Adrenal gland (tissue), 9 donors: ENCODE measurements at regions not wholly inside any gene's neighbourhood (a gene's known extent, or its start where the extent isn't known, plus 50 kb on each side); places are given as distances from the start of the nearest gene placed in this dataset.

Experiments used
- DNase-seq, 7 donors: peaks; one replicate each; pipeline ENCODE4 v3.0.0-alpha.2; 2019 to 2020
- H3K27ac ChIP-seq, 5 donors: fragments of 200-600 bp; sonication (generic) in 4 of 5; 1 replicate in 3 of 5; 2 replicates in 2 of 5; pipeline versions ENCODE4 v1.5.1 to v1.8.0; 2016 to 2020; ENCODE audit warnings: mild to moderate bottlenecking in 1 of 5
- H3K27me3 ChIP-seq: fragments of 200-600 bp; 2 replicates; pipeline ENCODE4 v1.8.0; 2021
- H3K36me3 ChIP-seq, 2 donors: fragments of 200-600 bp; replicated peaks in 1 of 2; 1 replicate in 1 of 2; 2 replicates in 1 of 2; pipeline versions ENCODE4 v1.5.1 to v1.8.0; 2018 to 2022
- H3K4me1 ChIP-seq, 2 donors: fragments of 200-600 bp; replicated peaks in 1 of 2; 1 replicate in 1 of 2; 2 replicates in 1 of 2; pipeline versions ENCODE4 v1.5.1 to v1.8.0; 2018 to 2021
- H3K4me3 ChIP-seq, 4 donors: fragments of 200-600 bp; sonication (generic) in 3 of 4; one replicate each; pipeline ENCODE4 v1.5.1; 2016 to 2018
- H3K9me3 ChIP-seq, 3 donors: fragments of 200-600 bp; sonication (generic) in 1 of 3; replicated peaks in 1 of 3; 1 replicate in 2 of 3; 2 replicates in 1 of 3; pipeline versions ENCODE4 v1.5.1 to v1.8.0; 2016 to 2021
- CTCF ChIP-seq, 6 experiments: fragments of 450-650 bp in 4 of 6; fragments of 200-600 bp in 2 of 6; sonication (generic) in 1 of 6; IDR thresholded peaks; 1 replicate in 5 of 6; 2 replicates in 1 of 6; pipeline versions ENCODE4 v1.5.1 to v1.8.0; 2016 to 2021; ENCODE audit warnings: antibody characterized with exemption in 6 of 6, mild to moderate bottlenecking in 2 of 6, moderate library complexity in 1 of 6
- POLR2A ChIP-seq, 2 donors: fragments of 450-650 bp; IDR thresholded peaks; one replicate each; pipeline ENCODE4 v1.6.1; 2017; ENCODE audit warnings: antibody characterized with exemption in 2 of 2, mild to moderate bottlenecking in 2 of 2, moderate library complexity in 1 of 2
- WGBS, 4 donors: extraction: QIAGEN DNeasy Blood & Tissue Kit in 2 of 4; methylation state at CpG; one replicate each; pipeline versions ENCODE4 v1.1.5 to v1.1.7; 2013 to 2017; 5-methylcytosine and 5-hydroxymethylcytosine counted together
- intact Hi-C, 2 donors: fragments of 100-400 bp; cut with DNase I; formaldehyde crosslinking; loops; one replicate each; pipeline versions ENCODE4 v1.14.1 to v1.15.0; 2022 to 2023
- donor health status: healthy with polysubstance abuse.
- donor health status: Bipolar disorder and iron deficiency.
- donor health status: DM: yes; HTN: yes; CAD: no.
- donor health status: DM: no; HTN: no; CAD: no.
- donor health status: DM: no; HTN: no; CAD: no.

- no peak for DNase-seq
- H3K9me3 ChIP-seq: no peaks in the 10 kb centered on the region
- 31 to 40% (median 39%) methylated on average over 2 of the region's 2 CpGs for WGBS, 4 donors
- no peaks in the 10 kb centered on the region for H3K4me1 ChIP-seq
- no peaks in the 10 kb centered on the region for H3K36me3 ChIP-seq
- H3K27me3 ChIP-seq: no peaks in the 10 kb centered on the region
- TF ChIP-seq CTCF (IDR thresholded peaks at IDR 0.05) (no peak), POLR2A (IDR thresholded peaks at IDR 0.05) (no peak)
- H3K4me3 ChIP-seq: no peak overlapping the region
- intact Hi-C loops: no loop called here
- no peak overlapping the region for H3K27ac ChIP-seq
Measured at GRCh38 chr5:52448111-52448510, 339.6 kb upstream of the ITGA1 start.

GRCh38 chr5:52449516-52449915 is 338.2 kb upstream of the ITGA1 start:
- Histone ChIP-seq H3K9me3 (no peaks in the 10 kb centered on the region), H3K27me3 (no peaks in the 10 kb centered on the region), H3K27ac (no peak overlapping the region), H3K4me3 (no peak overlapping the region), H3K4me1 (no peaks in the 10 kb centered on the region), H3K36me3 (no peaks in the 10 kb centered on the region)
- no peak for TF ChIP-seq CTCF (IDR thresholded peaks at IDR 0.05)
- TF ChIP-seq POLR2A (IDR thresholded peaks at IDR 0.05): no peak
- DNase-seq: no peak
- intact Hi-C loops: no loop called here
- 26 to 42% (median 40%) methylated on average over 3 of the region's 3 CpGs for WGBS, 4 donors

- no peak for DNase-seq
- Histone ChIP-seq H3K4me3 (no peak overlapping the region), H3K27ac (no peak overlapping the region), H3K36me3 (no peaks in the 10 kb centered on the region), H3K4me1 (no peaks in the 10 kb centered on the region), H3K27me3 (no peaks in the 10 kb centered on the region), H3K9me3 (no peaks in the 10 kb centered on the region)
- WGBS, 4 donors: 83 to 86% (median 84%) methylated on average over 1 of the region's 1 CpG
- intact Hi-C loops: no loop called here
- TF ChIP-seq POLR2A (IDR thresholded peaks at IDR 0.05): no peak
- TF ChIP-seq CTCF (IDR thresholded peaks at IDR 0.05): no peak
Measured at GRCh38 chr5:52452098-52452497, 335.6 kb upstream of the ITGA1 start.

GRCh38 chr5:52453176-52453575 is 334.5 kb upstream of the ITGA1 start:
- no peak for DNase-seq

More at GRCh38 chr5:52453176-52453575, 334.5 kb upstream of the ITGA1 start:
- intact Hi-C loops: no loop called here
- no peaks in the 10 kb centered on the region for H3K4me1 ChIP-seq
- 80 to 89% (median 85%) methylated on average over 2 of the region's 2 CpGs for WGBS, 4 donors
- H3K27me3 ChIP-seq: no peaks in the 10 kb centered on the region
- no peak overlapping the region for H3K4me3 ChIP-seq
- H3K27ac ChIP-seq: no peak overlapping the region
- no peaks in the 10 kb centered on the region for H3K36me3 ChIP-seq
- TF ChIP-seq POLR2A (IDR thresholded peaks at IDR 0.05): no peak
- TF ChIP-seq CTCF (IDR thresholded peaks at IDR 0.05): no peak
- no peaks in the 10 kb centered on the region for H3K9me3 ChIP-seq
